NAMALWA (cell line): ENCODE measurements at regions not wholly inside any gene's neighbourhood (a gene's known extent, or its start where the extent isn't known, plus 50 kb on each side); places are given as distances from the start of the nearest gene placed in this dataset.

ENCODE experiments used
- DNase-seq: peaks from one replicate; pipeline ENCODE4 v3.0.0-alpha.2; 2015; ENCODE audit warnings: low spot score

- DNase-seq: no peak
These were observed 363.0 kb upstream of the DUSP10 start for GRCh38 chr1:222104694-222105392.

GRCh38 chr1:222104097-222104496, 362.2 kb upstream of the DUSP10 start:
- no peak for DNase-seq

- DNase-seq: no peak
These were observed 357.9 kb upstream of the DUSP10 start for GRCh38 chr1:222099746-222100145.

GRCh38 chr1:222098404-222098803, 356.5 kb upstream of the DUSP10 start:
- no peak for DNase-seq

- no peak for DNase-seq
These were observed 355.7 kb upstream of the DUSP10 start for GRCh38 chr1:222097588-222097987.

- DNase-seq: no peak
These were observed 355.0 kb upstream of the DUSP10 start for GRCh38 chr1:222096883-222097282.

- DNase-seq: no peak
These were observed 354.5 kb upstream of the DUSP10 start for GRCh38 chr1:222096476-222096772.

GRCh38 chr1:222095606-222096475, 354.0 kb upstream of the DUSP10 start:
- DNase-seq: peak; percentile 73

- no peak for DNase-seq
These were observed 351.6 kb upstream of the DUSP10 start for GRCh38 chr1:222093518-222093917.

- no peak for DNase-seq
These were observed 348.2 kb upstream of the DUSP10 start for GRCh38 chr1:222090103-222090502.

- no peak for DNase-seq
These were observed 345.5 kb upstream of the DUSP10 start for GRCh38 chr1:222087221-222087920.

- no peak for DNase-seq
These were observed 343.1 kb upstream of the DUSP10 start for GRCh38 chr1:222084996-222085395.

GRCh38 chr1:222084048-222084447, 342.2 kb upstream of the DUSP10 start:
- no peak for DNase-seq

- no peak for DNase-seq
These were observed 340.0 kb upstream of the DUSP10 start for GRCh38 chr1:222081859-222082258.

- DNase-seq: no peak
These were observed 337.7 kb upstream of the DUSP10 start for GRCh38 chr1:222079566-222079965.

- DNase-seq: no peak
These were observed 335.3 kb upstream of the DUSP10 start for GRCh38 chr1:222077206-222077605.

- DNase-seq: no peak
These were observed 332.4 kb upstream of the DUSP10 start for GRCh38 chr1:222074317-222074716.

GRCh38 chr1:222073307-222073995, 331.6 kb upstream of the DUSP10 start:
- DNase-seq: no peak

- no peak for DNase-seq
These were observed 329.5 kb upstream of the DUSP10 start for GRCh38 chr1:222071387-222071786.

GRCh38 chr1:222068937-222069336, 327.0 kb upstream of the DUSP10 start:
- no peak for DNase-seq

- no peak for DNase-seq
These were observed 326.2 kb upstream of the DUSP10 start for GRCh38 chr1:222068101-222068500.

GRCh38 chr1:222066539-222066938, 324.6 kb upstream of the DUSP10 start:
- DNase-seq: no peak
